ENCODE measurements at regions not wholly inside any gene's neighbourhood (a gene's known extent, or its start where the extent isn't known, plus 50 kb on each side); places are given as distances from the start of the nearest gene placed in this dataset.

- TF ChIP-seq IKZF2 (IDR thresholded peaks at IDR 0.05) (no peak), HDAC2 (IDR thresholded peaks at IDR 0.05) (no peak), PML (IDR thresholded peaks at IDR 0.05; ENCODE audit: low read length) (no peak), HDAC6 (IDR thresholded peaks at IDR 0.05; ENCODE audit: unreplicated experiment) (no peak)
Observed at GRCh38 chr5:74094782-74095108, 468.7 kb downstream of the ARHGEF28 start (continued).

- Histone ChIP-seq H2AFZ (ENCODE audit: control insufficient read depth, low read depth, low read length) (no peak overlapping the region), H3K9ac (ENCODE audit: control insufficient read depth, insufficient read depth, low read length) (no peak overlapping the region), H3K36me3 (ENCODE audit: control insufficient read depth in 2 of 2, insufficient read depth in 2 of 2, low read length in 1 of 2) (no peaks in the 10 kb centered on the region), H3K27ac (ENCODE audit: control insufficient read depth, insufficient read depth) (no peak overlapping the region), H3K9me3 (replicated peaks; ENCODE audit: control insufficient read depth, insufficient read depth, low read length) (no peaks in the 10 kb centered on the region; the same call in 2 of the 3 replicates), H3K4me3 (no peak overlapping the region), H3K4me1 (ENCODE audit: control insufficient read depth, insufficient read depth, low read length) (no peaks in the 10 kb centered on the region), H3K27me3 (replicated peaks in 1 of 2; ENCODE audit: control insufficient read depth in 2 of 2, insufficient read depth in 2 of 2, low read length in 1 of 2) (no peaks in the 10 kb centered on the region), H3K4me2 (ENCODE audit: control insufficient read depth, insufficient read depth) (no peak overlapping the region), H3K79me2 (ENCODE audit: control insufficient read depth, insufficient read depth, low read length) (no peaks in the 10 kb centered on the region), H4K20me1 (ENCODE audit: control insufficient read depth, insufficient read depth) (no peaks in the 10 kb centered on the region)
- no peak for ATAC-seq
- ChIA-PET CTCF (no interaction called here), POLR2A (interaction anchor here (0.6 kb wide), 1 partner anchor 725 kb away, joined by 4 read pairs; no protein-coding TSS in a partner anchor), SMC1A (ENCODE audit: uncharacterized antibody, unreplicated experiment) (no interaction called here), RAD21 (ENCODE audit: unreplicated experiment) (no interaction called here)
- WGBS (ENCODE audit: insufficient coverage, insufficient replicate concordance, low lambda C conversion rate, missing lambda C conversion rate) = 42% methylated on average over 5 of the region's 5 CpGs
- TF ChIP-seq RB1 (IDR thresholded peaks at IDR 0.05; ENCODE audit: borderline replicate concordance) (no peak), ASH2L (IDR thresholded peaks at IDR 0.05; ENCODE audit: borderline replicate concordance, low read depth) (no peak), MLLT1 (IDR thresholded peaks at IDR 0.05) (no peak), FOXK2 (IDR thresholded peaks at IDR 0.05) (no peak), GABPA (IDR thresholded peaks at IDR 0.05; ENCODE audit: low read depth) (no peak), NFYA (IDR thresholded peaks at IDR 0.05; ENCODE audit: borderline replicate concordance, low read depth, low read length) (no peak), NR2C1 (IDR thresholded peaks at IDR 0.05) (no peak), ZBTB33 (IDR thresholded peaks at IDR 0.05) (no peak), PBX3 (IDR thresholded peaks at IDR 0.05; ENCODE audit: insufficient replicate concordance, low read depth, low read length) (no peak), RFX5 (IDR thresholded peaks at IDR 0.05; ENCODE audit: low read depth, low read length) (no peak), KAT2A (conservative IDR thresholded peaks at IDR 0.05; ENCODE audit: control insufficient read depth, low read depth, low read length) (no peak), SMAD5 (IDR thresholded peaks at IDR 0.05; ENCODE audit: low read depth) (no peak), EED (IDR thresholded peaks at IDR 0.05; ENCODE audit: low read depth) (no peak), BMI1 (IDR thresholded peaks at IDR 0.05; ENCODE audit: borderline replicate concordance) (no peak), ZSCAN29 (IDR thresholded peaks at IDR 0.05) (no peak), STAT1 (conservative IDR thresholded peaks at IDR 0.05) (no peak), MTA2 (IDR thresholded peaks at IDR 0.05; ENCODE audit: low read depth) (no peak), ZBED1 (IDR thresholded peaks at IDR 0.05; ENCODE audit: borderline replicate concordance) (no peak)
- in situ Hi-C loops (cut with MboI) = no loop called here
- intact Hi-C loops (cut with micrococcal nuclease; ENCODE audit: unreplicated experiment) = no loop called here
- BruUV-seq (replicated peaks) = no TSS peak
- DNase-seq (ENCODE audit: low read depth, low spot score) = no peak
- no peak for FAIRE-seq
Observed at GRCh38 chr5:74094096-74094781, 468.2 kb downstream of the ARHGEF28 start.
